GM19455 (cell line): ENCODE measurements at regions not wholly inside any gene's neighbourhood (a gene's known extent, or its start where the extent isn't known, plus 50 kb on each side); places are given as distances from the start of the nearest gene placed in this dataset.
"Not testable (repeated sequence)": the region's sequence is repeated elsewhere in the genome, so short reads cannot be mapped to it uniquely, and the experiment has no call there.

ENCODE experiments used
- ATAC-seq: cut with Tn5 transposase; IDR thresholded peaks from one replicate; pipeline ENCODE4 v1.9.1; 2021; ENCODE audit not compliant: unreplicated experiment

DNA sequence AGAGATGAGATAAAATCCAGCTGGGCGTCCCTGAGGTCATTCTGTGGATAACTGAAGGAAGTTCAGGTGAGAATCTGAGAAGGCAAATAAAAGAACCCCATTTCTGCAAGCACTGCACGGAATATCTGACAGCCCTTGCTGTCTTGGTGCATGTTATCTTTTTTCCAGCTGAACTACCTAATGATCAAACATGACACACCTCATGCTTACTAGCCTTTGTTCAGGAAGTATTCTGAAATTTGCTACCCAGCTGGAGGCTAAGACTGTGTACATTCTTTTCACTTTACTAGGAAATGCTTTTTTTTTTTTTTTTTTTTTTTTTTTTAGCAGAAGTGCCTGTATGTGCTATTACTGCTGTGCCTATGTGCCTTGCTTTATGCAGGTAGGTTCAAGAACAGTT is 718.1 kb downstream of the SMARCA1 start:
- no peak for ATAC-seq

DNA sequence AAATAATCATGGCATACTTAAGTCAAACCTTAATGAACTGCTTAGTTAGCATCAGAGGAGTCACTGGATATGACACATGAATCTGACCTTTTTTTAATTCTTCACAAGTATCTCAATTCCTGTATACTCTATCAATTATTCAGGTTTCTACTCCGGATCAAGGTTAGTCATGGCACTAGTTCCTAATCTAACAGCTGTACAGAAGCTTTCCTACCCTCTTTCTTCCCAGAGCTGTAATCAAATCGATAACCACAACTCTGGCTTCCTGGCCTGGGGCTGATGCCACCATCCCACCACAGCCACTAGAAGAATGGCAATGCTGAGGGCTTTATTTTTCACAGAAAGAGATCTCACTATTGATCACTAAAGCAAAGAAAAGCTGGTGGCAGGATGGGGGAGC is 718.5 kb downstream of the SMARCA1 start:
- no peak for ATAC-seq

DNA sequence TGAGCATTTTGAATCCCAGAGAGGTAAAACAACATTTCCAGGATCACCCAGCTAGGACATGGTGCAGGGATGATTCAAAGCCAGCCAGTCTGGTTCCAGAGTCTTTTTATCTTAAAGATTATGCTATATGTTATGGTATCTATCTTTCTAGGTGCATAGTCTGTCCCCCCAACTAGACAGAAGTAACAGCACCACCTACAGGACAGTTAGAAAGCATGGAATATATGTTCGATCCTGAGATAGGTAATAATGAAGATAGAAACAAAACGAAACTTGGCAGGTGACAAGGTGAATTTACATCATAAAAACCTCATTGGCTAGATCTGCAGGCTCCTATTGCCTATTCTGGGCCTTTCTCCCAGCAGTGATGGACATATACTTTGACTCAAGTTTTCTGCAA is 723.2 kb downstream of the SMARCA1 start:
- ATAC-seq = no peak

- ATAC-seq = not testable (repeated sequence)
Observed at GRCh38 chrX:128783139-128783538, 730.9 kb upstream of the ACTRT1 start.

GRCh38 chrX:128781506-128781905 is 729.3 kb upstream of the ACTRT1 start:
- no peak for ATAC-seq

GRCh38 chrX:128780934-128781333 is 728.7 kb upstream of the ACTRT1 start:
- no peak for ATAC-seq

DNA sequence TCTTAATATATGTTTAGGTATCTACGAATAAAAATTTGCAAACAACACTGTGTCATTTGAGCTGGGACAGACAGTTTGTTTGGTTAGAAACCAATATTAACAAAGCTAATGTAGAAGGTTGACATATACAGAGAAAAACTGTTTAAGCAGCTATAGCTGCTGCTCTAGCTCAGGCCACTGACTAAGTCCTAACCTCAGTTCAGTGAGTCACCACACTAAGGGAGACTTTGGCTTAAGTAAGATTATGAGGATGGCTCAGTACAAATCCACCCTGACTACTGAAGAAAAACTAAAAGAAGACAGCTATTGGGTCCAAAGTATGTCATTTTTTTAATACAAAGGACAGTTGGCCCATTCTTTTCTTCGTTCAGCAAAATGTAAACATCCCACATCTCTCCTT is 717.3 kb upstream of the ACTRT1 start:
- no peak for ATAC-seq

- ATAC-seq = no peak
Observed at GRCh38 chrX:128759745-128760144, 707.5 kb upstream of the ACTRT1 start.

DNA sequence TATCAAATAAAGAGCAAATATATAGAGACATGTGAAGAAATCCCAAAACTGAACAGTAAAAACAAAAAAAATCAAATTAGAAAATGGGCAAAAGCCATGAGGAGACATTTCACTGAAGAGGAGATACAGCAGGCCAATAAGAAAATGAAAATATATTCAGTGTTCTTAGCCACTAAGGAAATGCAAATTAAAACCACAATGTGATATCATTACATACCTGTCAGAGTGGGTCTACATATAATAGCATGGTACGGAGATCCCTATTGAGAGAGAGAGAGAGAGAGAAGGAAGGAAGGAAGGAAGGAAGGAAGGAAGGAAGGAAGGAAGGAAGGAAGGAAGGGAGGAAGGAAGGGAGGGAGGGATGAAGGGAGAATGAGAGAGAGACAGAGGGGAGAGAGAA is 707.0 kb upstream of the ACTRT1 start:
- ATAC-seq = no peak

- no peak for ATAC-seq
Observed at GRCh38 chrX:128754130-128754529, 701.9 kb upstream of the ACTRT1 start.

- no peak for ATAC-seq
Observed at GRCh38 chrX:128739539-128739938, 687.3 kb upstream of the ACTRT1 start.

GRCh38 chrX:128728943-128729342 is 676.7 kb upstream of the ACTRT1 start:
- no peak for ATAC-seq

GRCh38 chrX:128717635-128718578 is 665.7 kb upstream of the ACTRT1 start:
- ATAC-seq = no peak

GRCh38 chrX:128714425-128714824 is 662.2 kb upstream of the ACTRT1 start:
- ATAC-seq = no peak

- ATAC-seq = no peak
Observed at GRCh38 chrX:128699716-128700285, 647.6 kb upstream of the ACTRT1 start.

- no peak for ATAC-seq
Observed at GRCh38 chrX:128698573-128699181, 646.5 kb upstream of the ACTRT1 start.

DNA sequence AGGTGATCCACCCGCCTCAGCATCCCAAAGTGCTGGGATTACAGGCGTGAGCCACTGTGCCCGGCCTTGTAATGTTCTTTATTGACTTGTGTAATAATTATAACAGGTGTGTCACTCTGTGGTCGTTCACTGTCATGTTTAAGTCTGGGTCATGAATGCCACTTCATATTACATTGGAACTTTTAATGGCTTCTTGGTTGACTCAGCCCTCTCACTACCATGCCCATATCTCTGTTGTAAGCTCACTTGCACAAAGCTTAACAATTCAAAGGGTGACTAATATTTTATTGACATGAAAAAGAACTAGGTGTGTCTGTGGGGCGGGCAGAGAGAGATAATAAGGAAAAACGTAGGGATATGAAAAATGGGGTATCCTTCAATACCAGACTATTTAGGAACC is 639.7 kb upstream of the ACTRT1 start:
- ATAC-seq = no peak

GRCh38 chrX:128685387-128685786 is 633.2 kb upstream of the ACTRT1 start:
- no peak for ATAC-seq

DNA sequence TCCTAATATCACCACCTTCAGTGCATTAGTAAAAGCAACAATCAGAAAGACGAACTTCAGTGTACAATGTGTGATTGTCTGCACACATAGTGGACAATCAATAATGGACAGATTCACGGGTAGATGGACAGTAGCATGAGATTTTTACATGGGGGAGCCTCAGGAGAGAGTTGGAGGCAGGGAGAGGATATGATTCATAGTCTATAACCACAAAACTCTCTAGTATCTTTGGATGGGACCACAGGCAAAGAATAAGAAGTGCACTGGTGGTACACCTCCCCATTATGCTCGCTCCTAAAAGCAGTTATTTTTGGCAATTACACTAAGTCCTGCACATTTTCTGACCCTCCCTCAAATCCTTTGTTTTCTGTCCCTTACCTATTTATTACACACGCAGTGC is 624.4 kb upstream of the ACTRT1 start:
- ATAC-seq = no peak

DNA sequence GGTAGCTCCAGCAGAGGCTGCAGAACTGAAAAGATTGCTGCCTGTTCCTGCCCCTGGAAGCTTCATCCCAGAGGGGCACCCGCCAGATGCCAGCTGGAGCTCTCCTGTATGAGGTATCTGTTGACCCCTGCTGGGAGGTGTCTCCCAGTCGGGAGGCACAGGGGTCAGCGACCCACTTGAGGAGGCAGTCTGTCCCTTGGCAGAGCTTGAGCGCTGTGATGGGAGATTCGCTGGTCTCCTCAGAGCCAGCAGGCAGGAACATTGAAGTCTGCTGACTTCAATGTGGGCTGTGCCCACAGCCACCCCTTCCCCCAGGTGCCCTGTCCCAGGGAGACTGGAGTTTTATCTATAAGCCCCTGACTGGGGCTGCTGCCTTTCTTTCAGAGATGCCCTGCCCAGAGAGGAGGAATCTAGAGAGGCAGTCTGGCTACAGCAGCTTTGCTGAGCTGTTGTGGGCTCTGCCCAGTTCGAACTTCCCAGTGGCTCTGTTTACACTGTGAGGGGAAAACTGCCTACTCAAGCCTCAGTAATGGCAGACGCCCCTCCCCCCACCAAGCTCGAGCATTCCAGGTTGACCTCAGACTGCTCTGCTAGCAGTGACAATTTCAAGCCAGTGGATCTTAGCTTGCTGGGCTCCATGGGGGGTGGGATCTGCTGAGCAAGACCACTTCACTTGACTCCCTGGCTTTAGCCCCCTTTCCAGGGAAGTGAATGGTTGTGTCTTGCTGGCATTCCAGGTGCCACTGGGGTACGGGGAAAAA is 622.3 kb upstream of the ACTRT1 start:
- ATAC-seq = not testable (repeated sequence)

DNA sequence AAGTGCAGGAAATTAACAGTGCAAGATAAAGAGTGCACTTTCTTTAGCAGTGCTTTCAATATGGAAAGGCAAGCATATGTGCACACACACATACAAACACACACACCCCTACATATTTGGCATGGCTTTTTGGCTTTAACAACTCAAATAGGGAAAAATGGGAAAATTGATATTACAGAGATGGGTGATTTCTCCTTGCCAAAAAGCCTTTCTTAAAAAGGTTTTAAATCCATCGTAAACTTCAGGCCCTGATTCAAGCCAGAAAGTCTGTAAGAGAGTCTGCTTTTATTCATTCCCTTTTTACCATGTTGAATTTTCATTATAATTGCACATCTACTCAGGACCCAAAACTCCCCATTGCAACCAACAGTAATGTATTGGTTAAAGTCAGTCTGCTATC is 612.0 kb upstream of the ACTRT1 start:
- no peak for ATAC-seq
